ENCODE measurements at regions not wholly inside any gene's neighbourhood (a gene's known extent, or its start where the extent isn't known, plus 50 kb on each side); places are given as distances from the start of the nearest gene placed in this dataset.

DNA sequence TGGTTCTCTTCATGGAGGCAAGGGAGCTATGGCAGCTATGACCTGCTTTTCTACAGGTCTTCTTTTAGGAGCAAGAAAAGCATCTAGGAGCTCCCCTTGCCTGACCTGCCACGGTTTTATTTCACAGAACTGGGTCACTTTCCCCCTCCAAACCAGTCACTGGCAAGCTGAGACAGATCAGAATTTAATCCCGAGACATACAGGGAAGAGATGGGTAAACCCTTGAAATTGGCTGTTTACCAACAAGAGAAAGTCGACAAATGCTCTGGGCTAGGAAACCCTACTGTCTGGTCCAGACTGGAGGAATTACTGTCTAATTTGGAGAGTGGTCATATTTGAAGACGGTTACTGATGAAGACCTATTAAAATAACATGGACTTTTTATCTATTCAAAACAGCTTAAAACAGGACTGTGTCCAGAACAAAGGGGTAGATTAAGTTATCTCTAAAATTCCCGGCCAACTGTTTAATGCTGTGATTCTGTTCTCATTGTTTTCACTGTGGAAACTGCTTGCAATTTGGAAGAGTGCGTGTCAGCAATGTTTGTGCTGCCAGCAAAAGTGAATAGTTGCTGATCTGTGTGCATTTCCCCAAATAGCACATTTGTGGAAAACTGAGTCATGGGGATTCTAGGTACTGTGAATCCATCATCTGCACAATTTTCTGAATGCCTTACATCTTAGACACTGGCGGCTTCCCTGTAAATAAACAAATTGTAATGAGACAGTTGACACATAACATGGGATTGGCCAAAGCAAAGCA lies 73.4 kb upstream of the EEA1 start:
- ATAC-seq (no peak), DNase-seq (no peak)
- no peak overlapping the region for H3K27ac ChIP-seq
- no peaks in the 10 kb centered on the region for H3K36me3 ChIP-seq
- no peak for TF ChIP-seq CTCF (IDR thresholded peaks at IDR 0.05)
- intact Hi-C loops (cut with DNase I): no loop called here
- no peaks in the 10 kb centered on the region for H3K27me3 ChIP-seq
- no peak overlapping the region for H3K4me3 ChIP-seq
- H3K9me3 ChIP-seq: no peaks in the 10 kb centered on the region
- H3K4me1 ChIP-seq: no peaks in the 10 kb centered on the region

- Histone ChIP-seq H3K27ac (no peak overlapping the region), H3K4me3 (no peak overlapping the region), H3K27me3 (no peaks in the 10 kb centered on the region), H3K9me3 (no peaks in the 10 kb centered on the region), H3K4me1 (no peaks in the 10 kb centered on the region), H3K36me3 (no peaks in the 10 kb centered on the region)
- no peak for TF ChIP-seq CTCF (IDR thresholded peaks at IDR 0.05)
- ATAC-seq (no peak), DNase-seq (no peak)
- intact Hi-C loops (cut with DNase I): no loop called here
Observed at GRCh38 chr12:93003531-93004239, 74.6 kb upstream of the EEA1 start.

- no peak for TF ChIP-seq CTCF (IDR thresholded peaks at IDR 0.05)
- H3K9me3 ChIP-seq: no peaks in the 10 kb centered on the region
Observed at GRCh38 chr12:93005928-93006392, 76.9 kb upstream of the EEA1 start.

GRCh38 chr12:93006471-93007208 lies 77.5 kb upstream of the EEA1 start:
- Histone ChIP-seq H3K9me3 (no peaks in the 10 kb centered on the region), H3K27ac (no peak overlapping the region), H3K4me1 (no peaks in the 10 kb centered on the region), H3K27me3 (no peaks in the 10 kb centered on the region), H3K4me3 (no peak overlapping the region), H3K36me3 (no peaks in the 10 kb centered on the region)
- TF ChIP-seq CTCF (IDR thresholded peaks at IDR 0.05): no peak
- no peak for ATAC-seq
- intact Hi-C loops (cut with DNase I): no loop called here
- DNase-seq: no peak

More at GRCh38 chr12:93005928-93006392, 76.9 kb upstream of the EEA1 start:
- intact Hi-C loops (cut with DNase I): no loop called here
- Histone ChIP-seq H3K27me3 (no peaks in the 10 kb centered on the region), H3K4me3 (no peak overlapping the region), H3K4me1 (no peaks in the 10 kb centered on the region), H3K27ac (no peak overlapping the region), H3K36me3 (no peaks in the 10 kb centered on the region)
- ATAC-seq (no peak), DNase-seq (no peak)

DNA sequence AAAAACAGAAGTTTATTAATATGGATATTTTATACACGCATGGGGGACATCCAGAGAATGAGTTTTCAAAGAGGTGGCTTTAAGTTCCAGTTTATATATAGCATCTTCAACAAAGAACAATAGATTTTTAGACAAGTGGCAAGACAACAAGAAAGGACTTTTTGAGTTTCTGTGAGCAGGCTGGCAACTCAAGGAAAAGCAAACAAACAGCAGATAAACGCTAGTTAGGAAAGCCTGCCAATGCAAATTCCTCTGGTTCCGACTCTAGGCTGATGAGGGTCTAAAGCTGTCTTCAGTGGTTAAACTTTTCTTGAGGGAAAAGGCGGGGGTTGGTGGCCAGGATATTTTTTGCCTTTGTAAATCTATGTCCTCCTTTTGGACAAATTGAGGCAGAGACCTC lies 78.4 kb upstream of the EEA1 start:
- intact Hi-C loops (cut with DNase I): no loop called here
- Histone ChIP-seq H3K27me3 (no peaks in the 10 kb centered on the region), H3K4me1 (no peaks in the 10 kb centered on the region), H3K9me3 (no peaks in the 10 kb centered on the region), H3K4me3 (no peak overlapping the region), H3K27ac (no peak overlapping the region), H3K36me3 (no peaks in the 10 kb centered on the region)
- ATAC-seq (no peak), DNase-seq (no peak)
- no peak for TF ChIP-seq CTCF (IDR thresholded peaks at IDR 0.05)

All from upper lobe of right lung (tissue), 1 donor.